Hippocampal formation (tissue), 2 donors: ENCODE measurements at regions not wholly inside any gene's neighbourhood (a gene's known extent, or its start where the extent isn't known, plus 50 kb on each side); places are given as distances from the start of the nearest gene placed in this dataset.
"Not testable (repeated sequence)": the region's sequence is repeated elsewhere in the genome, so short reads cannot be mapped to it uniquely, and the experiment has no call there.

Source experiments
- DNase-seq, 2 donors: peaks; one replicate each; lab custom pipeline; 2025; lab: John Stamatoyannopoulos, UW

GRCh38 chr3:153973722-153974265, 147.4 kb upstream of the ARHGEF26 start:
- peak in 1 of 2 donors; percentile 26 for DNase-seq

DNA sequence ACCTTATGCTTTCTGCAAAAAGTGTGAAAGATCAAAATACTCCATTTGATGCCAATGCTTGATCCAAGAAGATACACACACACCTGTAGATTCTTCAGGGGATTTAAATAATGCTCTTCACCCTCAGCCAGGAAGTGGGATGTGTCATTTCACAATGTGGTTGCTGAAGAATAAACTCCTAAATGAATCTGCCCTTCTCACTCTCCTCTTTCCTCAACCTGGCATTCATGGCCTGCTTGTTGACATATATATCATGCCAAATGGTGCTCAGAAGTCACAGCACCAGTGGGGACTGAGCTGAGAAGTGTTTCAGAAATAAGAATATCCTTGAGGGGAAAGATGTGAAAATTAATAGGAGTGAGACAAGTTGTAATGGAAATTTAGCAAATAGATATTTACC, 146.6 kb upstream of the ARHGEF26 start:
- DNase-seq = no peak

- DNase-seq = peak in 1 of 2 donors; percentile 72
Measured at GRCh38 chr3:153976891-153977554, 144.2 kb upstream of the ARHGEF26 start.

- no peak for DNase-seq
Measured at GRCh38 chr3:153978006-153978405, 143.2 kb upstream of the ARHGEF26 start.

DNA sequence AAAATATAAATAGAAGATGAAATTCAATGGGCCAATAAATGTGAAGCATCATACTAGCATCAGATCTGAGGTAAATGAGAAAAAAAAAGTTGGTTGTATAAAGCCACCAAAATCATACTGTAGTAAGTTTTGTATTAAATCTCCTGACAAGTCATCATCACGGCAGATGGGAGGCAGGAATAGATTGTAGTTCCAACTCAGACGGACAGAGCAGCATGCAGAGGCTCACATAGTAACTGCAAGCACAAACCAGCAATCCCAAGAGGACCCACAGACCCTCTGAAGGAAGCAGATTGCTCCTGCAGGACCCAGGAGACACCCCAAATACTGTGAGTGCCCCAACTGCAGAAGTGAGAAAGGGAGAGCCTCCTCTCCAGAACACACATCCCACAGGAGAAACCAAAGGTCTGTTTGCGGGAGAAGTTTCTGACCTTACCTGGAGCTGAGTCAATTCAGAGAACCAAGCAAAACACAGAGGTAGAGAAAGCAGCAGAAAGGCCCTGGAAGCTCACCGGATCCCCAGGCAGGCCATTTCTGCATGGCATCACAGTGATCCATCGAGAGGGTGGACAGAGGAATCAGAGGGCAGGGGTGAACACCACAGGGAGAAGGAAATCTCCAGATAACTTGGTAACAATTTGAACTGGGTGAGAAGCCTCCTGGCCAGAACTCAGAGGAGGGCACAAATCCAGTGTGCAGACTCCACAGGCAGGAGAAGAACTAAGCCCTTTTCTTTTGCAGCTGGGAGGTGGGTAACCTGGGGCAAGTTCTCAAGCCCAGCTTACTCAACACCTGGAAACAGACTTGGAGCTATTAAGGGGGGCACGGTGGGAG, 141.6 kb upstream of the ARHGEF26 start:
- DNase-seq = no peak

DNA sequence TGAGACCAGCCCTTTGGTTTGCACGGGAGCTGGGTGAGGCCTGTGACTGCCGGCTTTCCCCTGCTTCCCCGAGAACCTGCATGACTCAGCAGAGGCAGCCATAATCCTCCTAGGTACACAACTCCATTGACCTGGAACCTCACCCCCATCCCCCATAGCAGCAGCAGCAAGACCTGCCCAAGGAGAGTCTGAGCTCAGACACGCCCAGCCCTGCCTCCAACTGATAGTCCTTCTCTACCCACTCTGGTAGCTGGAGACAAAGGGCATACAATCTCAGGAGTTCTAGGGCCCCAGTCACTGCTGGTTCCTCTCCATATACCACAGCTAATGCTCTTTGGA, 141.0 kb upstream of the ARHGEF26 start:
- no peak for DNase-seq

DNA sequence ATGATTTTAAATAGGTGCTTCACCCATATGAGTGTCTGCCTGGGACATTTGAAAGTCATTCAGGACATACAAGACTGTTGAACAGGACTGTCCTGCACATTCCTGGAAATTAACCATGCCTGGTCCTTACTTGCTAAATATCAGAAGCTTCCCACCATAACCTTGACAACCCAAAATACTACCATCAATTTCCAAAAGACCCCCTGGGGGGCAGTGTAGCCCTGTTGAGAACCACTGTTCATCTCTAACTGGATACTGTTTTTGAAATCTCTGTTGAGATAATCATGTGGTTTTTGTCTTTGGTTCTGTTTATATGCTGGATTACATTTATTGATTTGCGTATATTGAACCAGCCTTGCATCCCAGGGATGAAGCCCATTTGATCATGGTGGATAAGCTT, 123.8 kb upstream of the ARHGEF26 start:
- not testable (repeated sequence) for DNase-seq

DNA sequence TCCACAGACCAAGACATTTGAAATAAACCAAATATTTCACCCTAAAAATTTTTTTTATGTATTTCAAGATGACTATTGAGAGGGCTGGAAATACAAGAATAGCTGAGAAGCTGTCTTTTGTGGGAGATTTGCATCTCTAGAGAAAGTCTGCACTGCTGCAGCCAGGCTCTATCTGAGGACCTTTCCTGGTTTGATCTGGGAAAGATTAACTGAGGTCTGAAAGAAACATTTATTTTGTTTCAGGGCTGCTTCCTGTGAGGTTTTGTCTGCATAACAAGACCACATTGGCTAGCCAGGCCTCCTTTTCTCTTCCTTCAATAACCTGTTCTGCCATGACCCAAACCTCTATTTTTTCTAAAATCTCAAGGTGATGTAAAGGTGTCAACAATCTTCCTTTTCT, 117.5 kb upstream of the ARHGEF26 start:
- DNase-seq = no peak

GRCh38 chr3:154011036-154011435, 110.2 kb upstream of the ARHGEF26 start:
- DNase-seq = no peak

DNA sequence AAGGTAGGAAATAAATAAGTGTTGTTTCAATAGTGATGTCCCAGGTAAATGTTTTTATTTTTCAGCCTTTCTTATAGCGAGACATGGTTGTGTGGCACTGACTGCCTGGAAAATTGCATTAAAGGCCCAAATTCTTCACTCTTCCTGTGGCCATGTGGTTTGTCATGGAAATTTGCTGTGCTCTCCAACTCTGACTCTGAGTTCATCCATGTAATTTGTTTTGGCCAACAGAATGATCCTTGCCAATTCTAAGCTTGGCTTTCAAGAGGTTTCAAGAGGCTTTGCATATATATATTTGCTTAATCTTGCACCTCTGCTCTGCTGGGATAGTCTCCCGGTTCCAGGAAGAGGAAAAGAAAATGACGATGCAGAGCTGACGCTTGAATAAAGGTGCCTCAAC, 107.5 kb upstream of the ARHGEF26 start:
- no peak for DNase-seq

GRCh38 chr3:154015307-154015706, 105.9 kb upstream of the ARHGEF26 start:
- no peak for DNase-seq

GRCh38 chr3:154018100-154018696, 103.0 kb upstream of the ARHGEF26 start:
- DNase-seq = no peak

GRCh38 chr3:154022606-154023005, 98.6 kb upstream of the ARHGEF26 start:
- peak in 1 of 2 donors; percentile 13 for DNase-seq

DNA sequence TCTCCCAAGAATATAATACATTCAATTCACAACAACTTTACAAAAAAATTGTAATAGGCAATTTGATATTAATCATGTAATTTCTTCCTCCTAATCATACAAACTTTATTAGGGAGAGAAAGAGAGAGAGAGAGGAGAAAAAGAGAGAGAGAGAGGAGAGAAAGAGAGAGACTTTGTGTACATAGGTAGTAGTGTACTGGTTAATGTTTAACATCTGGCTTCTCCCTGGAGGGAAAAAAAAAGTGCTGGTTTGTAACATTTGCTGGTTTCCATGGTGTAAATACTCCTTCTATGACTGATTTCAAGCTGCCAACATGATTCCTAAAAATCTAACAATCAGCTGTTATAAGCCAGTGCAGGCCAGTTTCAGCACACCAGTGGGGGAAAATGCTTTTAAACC, 98.0 kb upstream of the ARHGEF26 start:
- DNase-seq = peak in 1 of 2 donors; percentile 9

DNA sequence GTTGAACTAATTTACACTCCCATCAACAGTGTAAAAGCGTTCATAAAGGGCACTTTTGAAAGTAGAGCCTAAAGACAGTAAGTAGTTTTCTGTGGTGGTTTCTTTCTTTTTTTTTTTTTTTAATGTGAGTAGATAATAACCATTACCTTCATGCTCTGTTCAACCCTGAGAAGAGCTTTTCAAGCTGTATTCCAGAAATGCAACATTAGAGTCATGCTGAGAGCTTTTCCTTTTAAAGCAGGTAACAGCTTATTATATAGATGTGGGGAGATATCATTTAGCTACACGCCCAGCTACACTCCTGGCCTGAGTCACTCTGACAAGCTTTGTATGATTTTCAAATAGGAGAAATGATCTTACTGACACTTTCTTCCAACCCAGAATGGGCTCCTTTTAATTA, 96.2 kb upstream of the ARHGEF26 start:
- DNase-seq = no peak

DNA sequence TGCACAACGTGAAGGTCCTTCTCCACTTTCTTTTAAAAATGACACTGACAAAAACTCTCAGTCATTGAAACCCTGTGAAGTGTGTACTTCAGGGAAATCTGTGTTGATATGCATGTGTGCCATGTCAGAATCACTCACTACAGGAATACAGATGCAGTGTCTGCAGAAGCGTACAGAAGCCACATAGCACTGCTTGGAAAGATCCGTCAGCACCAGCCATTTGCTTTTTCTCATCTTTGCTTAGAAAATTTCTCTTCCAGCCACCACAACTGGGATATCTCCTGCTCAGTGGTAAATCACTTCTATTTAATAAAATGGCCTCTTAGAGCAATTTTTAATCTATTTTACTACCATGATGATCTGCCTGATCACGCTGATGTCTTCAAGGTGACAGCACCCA, 91.3 kb upstream of the ARHGEF26 start:
- DNase-seq = no peak

DNA sequence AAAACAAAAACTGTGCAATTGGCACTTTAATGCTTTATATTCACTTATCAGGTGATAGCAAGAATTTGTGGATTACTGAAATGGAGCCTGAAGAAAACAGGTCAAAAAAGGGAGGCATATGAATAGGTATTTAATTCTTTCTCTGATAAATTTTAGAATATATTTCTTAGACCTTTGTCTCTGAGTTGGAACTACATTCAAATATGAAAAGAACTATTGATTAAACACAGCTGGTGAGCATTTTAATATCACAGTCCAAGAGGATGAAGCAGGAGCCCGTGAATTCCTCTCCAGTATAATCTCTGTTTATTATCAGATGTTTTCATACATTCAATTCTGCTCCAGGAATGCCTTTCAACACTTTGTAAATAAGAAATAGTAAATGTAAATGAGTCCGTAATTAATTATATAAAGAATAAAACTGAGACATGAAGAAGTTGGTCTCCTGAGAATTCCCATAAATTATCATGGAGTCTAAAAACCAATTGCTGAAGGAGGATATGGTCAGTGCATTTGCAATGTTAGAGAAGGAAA, 86.3 kb upstream of the ARHGEF26 start:
- no peak for DNase-seq

DNA sequence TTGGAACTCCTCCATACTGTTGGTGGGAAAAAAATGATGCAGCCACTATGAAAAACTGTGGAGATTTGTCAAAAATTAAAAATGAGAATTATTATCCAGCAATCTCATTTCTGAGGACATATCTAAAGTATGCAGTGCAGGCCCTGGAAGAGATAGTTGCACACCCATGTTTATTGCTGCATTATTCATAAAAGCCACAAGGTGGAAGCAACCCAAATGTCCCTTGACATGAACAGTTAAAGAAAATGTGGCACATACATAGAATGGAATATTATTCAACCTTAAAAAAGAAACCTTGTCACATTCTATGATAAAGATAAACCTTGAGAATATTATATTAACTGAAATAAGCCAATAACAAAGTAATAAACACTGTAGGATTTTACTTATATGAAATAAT, 80.9 kb upstream of the ARHGEF26 start:
- no peak for DNase-seq

DNA sequence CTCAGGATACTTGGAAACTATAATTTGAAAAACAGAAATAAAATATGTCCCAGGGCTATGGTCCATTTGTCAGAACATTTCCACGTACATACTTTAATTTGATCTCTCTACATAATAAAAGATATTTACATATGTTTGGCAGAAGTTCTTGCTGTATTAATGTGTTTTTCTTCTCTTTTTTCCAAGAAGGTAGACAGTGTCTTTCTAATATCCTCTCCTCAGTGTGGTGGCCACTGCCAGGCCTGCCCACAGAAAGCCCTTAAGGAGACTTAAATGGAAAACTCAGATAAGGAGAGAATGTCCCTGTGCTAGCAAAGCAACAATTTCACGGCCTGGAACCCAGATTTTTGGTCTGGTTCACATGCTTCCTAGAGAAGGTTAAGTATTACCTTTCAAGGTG, 76.5 kb upstream of the ARHGEF26 start:
- no peak for DNase-seq

GRCh38 chr3:154050216-154050615, 71.0 kb upstream of the ARHGEF26 start:
- DNase-seq = no peak

DNA sequence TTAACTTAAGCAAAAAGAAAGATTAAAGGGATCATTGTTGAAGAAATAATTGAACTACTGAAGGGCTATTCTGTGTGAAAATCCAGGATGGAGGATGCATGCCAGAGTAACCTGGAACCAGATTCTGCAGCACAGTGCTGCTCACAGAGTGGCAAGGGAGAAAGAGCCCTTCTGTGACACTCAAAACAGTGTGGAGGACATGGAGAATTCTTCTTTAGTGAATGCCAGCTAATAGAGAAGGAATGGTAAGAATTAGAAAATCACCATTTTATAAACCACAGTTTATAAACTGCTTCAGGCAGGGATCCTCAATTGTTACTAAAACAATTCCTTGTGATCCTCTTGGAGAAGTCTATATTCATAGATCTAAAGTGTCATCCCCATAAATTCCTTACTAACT, 70.4 kb upstream of the ARHGEF26 start:
- no peak for DNase-seq

DNA sequence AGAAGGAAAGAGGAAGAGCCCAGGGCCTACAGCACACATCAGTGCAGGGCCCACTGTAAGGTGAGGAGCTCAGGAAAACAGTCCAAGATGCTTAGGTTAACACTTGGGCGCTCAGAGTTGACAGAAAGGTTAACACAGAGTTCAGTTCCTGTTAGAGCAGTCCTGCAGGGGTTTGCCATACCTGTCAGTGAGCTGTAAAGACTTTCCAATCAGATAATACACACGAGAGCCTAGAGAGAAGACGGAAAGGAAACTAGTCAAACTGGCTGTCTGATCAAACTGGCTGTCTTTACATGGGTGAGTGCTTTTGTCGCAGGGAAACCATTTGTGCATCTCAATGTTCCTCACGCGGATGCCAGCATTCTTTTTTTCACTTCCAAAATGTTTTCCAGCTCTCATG, 61.4 kb upstream of the ARHGEF26 start:
- no peak for DNase-seq
